ENCODE measurements at regions not wholly inside any gene's neighbourhood (a gene's known extent, or its start where the extent isn't known, plus 50 kb on each side); places are given as distances from the start of the nearest gene placed in this dataset.

GRCh38 chr15:27668471-27669220 lies 430.5 kb downstream of the OCA2 start:
- TF ChIP-seq GATA2 (IDR thresholded peaks at IDR 0.05; ENCODE audit: low read depth, low read length) (no peak), GATA3 (IDR thresholded peaks at IDR 0.05; ENCODE audit: low read depth, low read length) (no peak)

Data from SH-SY5Y (cell line).